ENCODE measurements at regions not wholly inside any gene's neighbourhood (a gene's known extent, or its start where the extent isn't known, plus 50 kb on each side); places are given as distances from the start of the nearest gene placed in this dataset.

- TF ChIP-seq CTCF (IDR thresholded peaks at IDR 0.05) (no peak), POLR2A (IDR thresholded peaks at IDR 0.05) (no peak)
Measured at GRCh38 chr9:81292056-81292805, 397.1 kb downstream of the TLE1 start.

Measured in sigmoid colon (tissue), 3 donors.